ENCODE measurements at regions not wholly inside any gene's neighbourhood (a gene's known extent, or its start where the extent isn't known, plus 50 kb on each side); places are given as distances from the start of the nearest gene placed in this dataset.

GRCh38 chr10:33510206-33510605, 175.7 kb upstream of the NRP1 start:
- TF ChIP-seq ZNF274 (IDR thresholded peaks at IDR 0.05; ENCODE audit: low read depth, low read length) (no peak), SUZ12 (IDR thresholded peaks at IDR 0.05; ENCODE audit: extremely low read depth, insufficient read depth, insufficient read length) (no peak)

Data from NT2/D1 (cell line).